ENCODE measurements at regions not wholly inside any gene's neighbourhood (a gene's known extent, or its start where the extent isn't known, plus 50 kb on each side); places are given as distances from the start of the nearest gene placed in this dataset.

GRCh38 chr1:81407000-81407821 is 393.5 kb upstream of the ADGRL2 start:
- H3K9ac ChIP-seq (ENCODE audit: low read depth, low read length) = no peak overlapping the region
- H3K9me3 ChIP-seq (ENCODE audit: insufficient read depth, low read depth, low read length) = no peaks in the 10 kb centered on the region
- no peaks in the 10 kb centered on the region for H3K36me3 ChIP-seq (ENCODE audit: insufficient read depth, low read depth, low read length)
- H3K27me3 ChIP-seq (ENCODE audit: insufficient read depth, low read length) = no peaks in the 10 kb centered on the region
- peak overlapping the region; percentile 2 for H3K27ac ChIP-seq (ENCODE audit: low read length)
- H3K4me1 ChIP-seq (ENCODE audit: insufficient read depth, low read length) = peaks cover 33% of the 10 kb centered on the region; the same call in 1 of the 2 replicates
- no peak overlapping the region for H3K4me3 ChIP-seq (ENCODE audit: low read length)

DNA sequence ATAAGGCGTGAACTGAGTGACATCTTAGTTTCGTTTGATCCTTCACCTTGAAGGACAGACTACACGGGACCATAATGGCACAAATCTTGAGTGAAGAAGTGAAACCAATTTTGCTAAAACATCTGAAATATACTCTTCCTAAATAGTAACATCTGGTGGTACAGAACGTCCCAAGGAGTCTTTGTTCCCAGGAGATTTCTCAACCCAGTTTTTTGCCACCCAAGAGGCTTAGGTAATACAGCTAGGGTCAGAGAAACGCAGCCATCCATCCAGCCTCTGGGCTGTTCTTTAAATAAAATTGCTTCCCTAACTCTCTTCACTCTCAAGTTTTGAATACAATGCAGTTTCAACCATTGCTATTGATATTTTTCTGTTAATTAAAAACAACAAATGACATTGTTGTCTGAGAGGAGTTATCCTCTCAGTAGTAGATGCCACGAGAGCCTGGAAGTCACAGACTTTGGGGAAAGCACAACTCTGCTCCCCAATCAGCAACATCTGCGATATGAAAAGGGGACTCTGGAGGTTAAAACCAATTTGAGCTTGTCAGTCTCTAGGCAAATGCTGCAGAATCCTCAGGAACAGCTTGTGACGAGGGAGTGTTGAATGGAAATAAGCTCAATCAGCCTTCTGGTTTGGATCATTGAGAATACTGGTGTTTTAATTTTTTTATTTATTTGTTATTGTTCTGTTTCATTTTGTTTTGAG is 394.3 kb upstream of the ADGRL2 start:
- Histone ChIP-seq H3K27ac (ENCODE audit: low read length) (peak overlapping the region; percentile 2), H3K4me1 (ENCODE audit: insufficient read depth, low read length) (peaks cover 33% of the 10 kb centered on the region; the same call in 1 of the 2 replicates), H3K9ac (ENCODE audit: low read depth, low read length) (no peak overlapping the region), H3K36me3 (ENCODE audit: insufficient read depth, low read depth, low read length) (no peaks in the 10 kb centered on the region), H3K9me3 (ENCODE audit: insufficient read depth, low read depth, low read length) (no peaks in the 10 kb centered on the region), H3K27me3 (ENCODE audit: insufficient read depth, low read length) (no peaks in the 10 kb centered on the region), H3K4me3 (ENCODE audit: low read length) (no peak overlapping the region)

DNA sequence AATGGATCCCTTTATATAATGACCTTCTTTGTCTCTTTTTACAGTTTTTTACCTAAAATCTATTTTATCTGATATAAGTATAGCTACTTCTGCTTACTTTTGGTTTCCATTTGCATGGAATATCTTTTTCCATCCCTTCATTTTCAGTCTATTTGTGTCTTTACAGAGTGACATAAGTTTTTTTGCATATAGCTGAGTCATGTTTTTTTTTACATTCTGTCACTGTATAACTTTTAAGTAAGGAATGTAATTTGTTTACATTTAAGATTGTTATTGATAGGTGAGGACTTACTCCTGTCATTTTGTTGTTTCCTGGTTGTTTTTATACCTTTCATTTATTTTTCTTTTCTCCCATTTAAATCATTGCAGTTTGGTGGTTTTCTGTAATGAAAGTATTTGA is 402.7 kb upstream of the ADGRL2 start:
- Histone ChIP-seq H3K4me3 (ENCODE audit: low read length) (no peak overlapping the region), H3K9me3 (ENCODE audit: insufficient read depth, low read depth, low read length) (no peaks in the 10 kb centered on the region), H3K9ac (ENCODE audit: low read depth, low read length) (no peak overlapping the region), H3K36me3 (ENCODE audit: insufficient read depth, low read depth, low read length) (no peaks in the 10 kb centered on the region), H3K27ac (ENCODE audit: low read length) (no peak overlapping the region), H3K4me1 (ENCODE audit: insufficient read depth, low read length) (no peaks in the 10 kb centered on the region), H3K27me3 (ENCODE audit: insufficient read depth, low read length) (no peaks in the 10 kb centered on the region)

DNA sequence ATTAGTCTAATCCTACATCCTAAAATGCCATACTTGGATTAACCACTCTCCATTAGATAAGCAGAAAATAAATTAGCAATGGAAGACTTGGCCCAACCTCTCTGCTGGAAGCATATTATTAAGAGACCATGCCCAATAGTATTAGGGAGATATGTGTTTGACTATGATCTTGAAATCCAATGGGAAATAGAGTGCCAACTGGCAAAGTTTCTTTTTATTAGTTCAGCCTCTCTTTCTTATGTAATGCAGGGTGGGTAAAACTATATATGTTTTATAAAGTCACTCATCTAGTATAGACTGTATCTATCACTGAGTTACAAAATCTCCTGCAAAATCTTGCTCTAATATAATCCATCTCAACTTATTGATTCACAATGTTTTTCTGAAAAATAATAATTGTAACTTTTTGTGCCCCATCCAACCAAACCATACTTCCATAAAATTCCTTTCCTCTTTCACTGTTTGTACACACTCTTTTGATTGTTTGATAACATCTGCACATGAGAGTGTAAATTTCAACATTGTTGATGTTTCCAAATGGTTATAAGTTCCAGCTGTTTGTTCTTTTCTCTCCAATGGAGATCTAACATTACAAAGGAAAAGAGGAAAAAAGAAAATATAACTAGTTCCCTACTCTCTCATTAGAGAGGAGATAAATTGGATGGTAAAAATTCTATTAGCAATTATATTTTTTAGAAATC is 408.1 kb upstream of the ADGRL2 start:
- Histone ChIP-seq H3K9me3 (ENCODE audit: insufficient read depth, low read depth, low read length) (no peaks in the 10 kb centered on the region), H3K27me3 (ENCODE audit: insufficient read depth, low read length) (no peaks in the 10 kb centered on the region), H3K27ac (ENCODE audit: low read length) (no peak overlapping the region), H3K36me3 (ENCODE audit: insufficient read depth, low read depth, low read length) (no peaks in the 10 kb centered on the region), H3K9ac (ENCODE audit: low read depth, low read length) (no peak overlapping the region), H3K4me1 (ENCODE audit: insufficient read depth, low read length) (no peaks in the 10 kb centered on the region), H3K4me3 (ENCODE audit: low read length) (no peak overlapping the region)

- no peak overlapping the region for H3K4me3 ChIP-seq (ENCODE audit: low read length)
- H3K9me3 ChIP-seq (ENCODE audit: insufficient read depth, low read depth, low read length) = no peaks in the 10 kb centered on the region
- H3K27me3 ChIP-seq (ENCODE audit: insufficient read depth, low read length) = no peaks in the 10 kb centered on the region
- no peaks in the 10 kb centered on the region for H3K4me1 ChIP-seq (ENCODE audit: insufficient read depth, low read length)
- no peaks in the 10 kb centered on the region for H3K36me3 ChIP-seq (ENCODE audit: insufficient read depth, low read depth, low read length)
- H3K9ac ChIP-seq (ENCODE audit: low read depth, low read length) = no peak overlapping the region
- no peak overlapping the region for H3K27ac ChIP-seq (ENCODE audit: low read length)
Measured at GRCh38 chr1:81391125-81391828, 409.5 kb upstream of the ADGRL2 start.

- Histone ChIP-seq H3K9ac (ENCODE audit: low read depth, low read length) (no peak overlapping the region), H3K36me3 (ENCODE audit: insufficient read depth, low read depth, low read length) (no peaks in the 10 kb centered on the region), H3K27ac (ENCODE audit: low read length) (no peak overlapping the region), H3K4me3 (ENCODE audit: low read length) (no peak overlapping the region), H3K4me1 (ENCODE audit: insufficient read depth, low read length) (no peaks in the 10 kb centered on the region), H3K9me3 (ENCODE audit: insufficient read depth, low read depth, low read length) (no peaks in the 10 kb centered on the region), H3K27me3 (ENCODE audit: insufficient read depth, low read length) (no peaks in the 10 kb centered on the region)
Measured at GRCh38 chr1:81388435-81388834, 412.3 kb upstream of the ADGRL2 start.

- Histone ChIP-seq H3K27me3 (ENCODE audit: insufficient read depth, low read length) (no peaks in the 10 kb centered on the region), H3K9me3 (ENCODE audit: insufficient read depth, low read depth, low read length) (no peaks in the 10 kb centered on the region), H3K4me1 (ENCODE audit: insufficient read depth, low read length) (no peaks in the 10 kb centered on the region), H3K36me3 (ENCODE audit: insufficient read depth, low read depth, low read length) (no peaks in the 10 kb centered on the region), H3K4me3 (ENCODE audit: low read length) (no peak overlapping the region), H3K27ac (ENCODE audit: low read length) (no peak overlapping the region), H3K9ac (ENCODE audit: low read depth, low read length) (no peak overlapping the region)
Measured at GRCh38 chr1:81387446-81387845, 413.3 kb upstream of the ADGRL2 start.

DNA sequence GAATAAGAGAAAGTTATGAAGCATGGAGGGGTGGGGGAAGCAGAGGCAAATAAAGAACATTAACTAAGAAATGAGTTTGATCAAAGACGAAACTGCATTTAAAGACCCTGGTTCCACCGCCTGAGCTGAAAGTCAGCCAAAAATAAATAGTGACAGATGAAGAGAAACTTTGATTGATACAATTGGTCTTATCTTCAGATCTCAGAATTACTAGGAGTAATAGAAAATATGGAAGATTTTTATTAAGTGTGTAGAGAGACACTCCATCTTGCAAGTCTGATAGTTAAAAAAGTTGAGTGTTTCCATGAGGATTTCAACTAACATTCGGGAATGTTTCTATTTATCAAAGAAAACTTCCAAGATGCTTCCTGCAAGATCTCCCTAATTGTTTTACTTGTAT is 418.2 kb upstream of the ADGRL2 start:
- no peak overlapping the region for H3K4me3 ChIP-seq (ENCODE audit: low read length)

DNA sequence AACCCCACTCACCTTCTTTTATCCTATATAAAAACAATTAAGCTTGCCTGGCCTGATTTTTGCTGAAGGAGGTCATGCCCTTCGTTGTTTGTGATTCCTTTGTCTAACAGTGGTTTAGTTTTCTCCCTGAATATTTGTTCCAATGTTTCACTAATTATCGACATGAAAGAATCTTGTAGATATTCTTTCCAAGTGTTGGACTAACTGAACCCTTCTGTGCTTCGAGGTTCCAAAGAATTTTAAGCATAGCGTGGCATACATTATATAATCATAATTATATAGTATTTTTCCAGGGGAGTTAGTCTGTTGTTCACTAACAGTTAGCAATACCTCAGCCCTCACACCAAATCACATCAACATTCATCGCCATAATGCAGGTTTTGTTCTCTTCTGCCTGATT is 418.9 kb upstream of the ADGRL2 start:
- no peak overlapping the region for H3K4me3 ChIP-seq (ENCODE audit: low read length)
- H3K36me3 ChIP-seq (ENCODE audit: insufficient read depth, low read depth, low read length) = no peaks in the 10 kb centered on the region
- H3K9me3 ChIP-seq (ENCODE audit: insufficient read depth, low read depth, low read length) = no peaks in the 10 kb centered on the region
- no peak overlapping the region for H3K9ac ChIP-seq (ENCODE audit: low read depth, low read length)
- no peaks in the 10 kb centered on the region; the same call in 1 of the 2 replicates for H3K4me1 ChIP-seq (ENCODE audit: insufficient read depth, low read length)
- H3K27ac ChIP-seq (ENCODE audit: low read length) = no peak overlapping the region
- no peaks in the 10 kb centered on the region for H3K27me3 ChIP-seq (ENCODE audit: insufficient read depth, low read length)

More for the DNA sequence above, 418.2 kb upstream of the ADGRL2 start:
- H3K36me3 ChIP-seq (ENCODE audit: insufficient read depth, low read depth, low read length) = no peaks in the 10 kb centered on the region
- H3K9ac ChIP-seq (ENCODE audit: low read depth, low read length) = no peak overlapping the region
- no peaks in the 10 kb centered on the region; the same call in 1 of the 2 replicates for H3K4me1 ChIP-seq (ENCODE audit: insufficient read depth, low read length)
- H3K27ac ChIP-seq (ENCODE audit: low read length) = no peak overlapping the region
- no peaks in the 10 kb centered on the region for H3K9me3 ChIP-seq (ENCODE audit: insufficient read depth, low read depth, low read length)
- H3K27me3 ChIP-seq (ENCODE audit: insufficient read depth, low read length) = no peaks in the 10 kb centered on the region

GRCh38 chr1:81380436-81380835 is 420.3 kb upstream of the ADGRL2 start:
- H3K27ac ChIP-seq (ENCODE audit: low read length) = no peak overlapping the region
- H3K9me3 ChIP-seq (ENCODE audit: insufficient read depth, low read depth, low read length) = no peaks in the 10 kb centered on the region
- H3K4me3 ChIP-seq (ENCODE audit: low read length) = no peak overlapping the region
- no peaks in the 10 kb centered on the region for H3K27me3 ChIP-seq (ENCODE audit: insufficient read depth, low read length)
- H3K36me3 ChIP-seq (ENCODE audit: insufficient read depth, low read depth, low read length) = no peaks in the 10 kb centered on the region
- H3K4me1 ChIP-seq (ENCODE audit: insufficient read depth, low read length) = no peaks in the 10 kb centered on the region; the same call in 1 of the 2 replicates
- no peak overlapping the region for H3K9ac ChIP-seq (ENCODE audit: low read depth, low read length)

DNA sequence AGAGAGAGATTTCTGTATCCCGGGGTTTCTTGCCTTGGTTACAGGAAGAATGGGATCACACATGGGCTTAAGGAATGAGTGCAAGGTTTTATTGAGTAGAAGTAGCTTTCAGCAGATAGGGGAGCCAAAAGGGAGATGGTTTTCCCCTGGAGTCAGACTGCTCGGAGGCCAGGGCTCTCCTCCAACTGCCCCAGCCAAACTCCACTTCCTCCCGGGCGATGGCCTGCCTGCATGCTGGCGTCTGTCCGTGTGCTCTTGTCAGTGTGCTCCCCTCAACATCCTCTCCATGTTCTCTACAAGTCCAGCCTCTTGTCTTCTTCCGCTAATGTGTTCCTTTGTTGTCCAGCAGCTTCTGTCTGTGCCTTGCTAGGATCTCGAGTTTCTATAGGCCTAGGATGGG is 421.3 kb upstream of the ADGRL2 start:
- H3K4me3 ChIP-seq (ENCODE audit: low read length) = no peak overlapping the region
- no peaks in the 10 kb centered on the region; the same call in 1 of the 2 replicates for H3K4me1 ChIP-seq (ENCODE audit: insufficient read depth, low read length)
- no peaks in the 10 kb centered on the region for H3K9me3 ChIP-seq (ENCODE audit: insufficient read depth, low read depth, low read length)
- H3K9ac ChIP-seq (ENCODE audit: low read depth, low read length) = no peak overlapping the region
- H3K27ac ChIP-seq (ENCODE audit: low read length) = no peak overlapping the region
- H3K36me3 ChIP-seq (ENCODE audit: insufficient read depth, low read depth, low read length) = no peaks in the 10 kb centered on the region
- no peaks in the 10 kb centered on the region for H3K27me3 ChIP-seq (ENCODE audit: insufficient read depth, low read length)

All from iPS-20b (cell line).